MCF 10A (cell line): ENCODE measurements at regions not wholly inside any gene's neighbourhood (a gene's known extent, or its start where the extent isn't known, plus 50 kb on each side); places are given as distances from the start of the nearest gene placed in this dataset.

Experiments
- BruUV-seq: library from RNA; stranded (reverse); fragments of 400-500 nt; replicated peaks from 2 replicates; lab custom pipeline; 2021; lab: Mats Ljungman, UMichigan
- CTCF ChIA-PET: fragments of 300-600 bp; sonication (Branson Sonifier 250); formaldehyde crosslinking; extraction: SDS; loops from one replicate; lab custom pipeline; 2021; ENCODE audit warnings: antibody characterized with exemption, inconsistent platforms; lab: Yijun Ruan, JAX
- POLR2A ChIA-PET: fragments of 300-600, 350-650 bp; sonication (Branson Sonifier 250); formaldehyde crosslinking; extraction: SDS; loops from one replicate; lab custom pipeline; 2020; ENCODE audit warnings: antibody characterized with exemption, inconsistent platforms; lab: Yijun Ruan, JAX
- DNase-seq: peaks from one replicate; pipeline ENCODE4 v3.0.0-alpha.2; 2018; ENCODE audit not compliant: unreplicated experiment
- H3K27ac Mint-ChIP-seq: one replicate; pipeline ENCODE4 v1.8.0; 2022; ENCODE audit warnings: mild to moderate bottlenecking, low read depth, mixed read lengths; ENCODE audit not compliant: unreplicated experiment
- H3K27me3 Mint-ChIP-seq: one replicate; pipeline ENCODE4 v1.8.0; 2022; ENCODE audit warnings: mixed read lengths; ENCODE audit not compliant: insufficient read depth, unreplicated experiment
- H3K36me3 Mint-ChIP-seq: one replicate; pipeline ENCODE4 v1.8.0; 2022; ENCODE audit warnings: mild to moderate bottlenecking, moderate library complexity, mixed read lengths; ENCODE audit not compliant: insufficient read depth, unreplicated experiment
- H3K4me1 Mint-ChIP-seq: one replicate; pipeline ENCODE4 v1.8.0; 2022; ENCODE audit warnings: mixed read lengths; ENCODE audit not compliant: insufficient read depth, unreplicated experiment
- H3K4me3 Mint-ChIP-seq: one replicate; pipeline ENCODE4 v1.8.0; 2022; ENCODE audit warnings: mild to moderate bottlenecking, moderate library complexity, mixed read lengths; ENCODE audit not compliant: unreplicated experiment
- H3K9me3 Mint-ChIP-seq: one replicate; pipeline ENCODE4 v1.8.0; 2022; ENCODE audit warnings: mixed read lengths; ENCODE audit not compliant: unreplicated experiment
- intact Hi-C: fragments of 100-400 bp; cut with micrococcal nuclease; formaldehyde crosslinking; loops from 2 replicates; pipeline ENCODE4 v1.14.1; 2022
- TF ChIP-seq, protein P1 (sequence below): fragments of 200-600 bp; IDR thresholded peaks from one replicate; pipeline ENCODE4 v1.8.0; 2022; ENCODE audit warnings: antibody characterized with exemption, mild to moderate bottlenecking; ENCODE audit not compliant: unreplicated experiment

DNA sequence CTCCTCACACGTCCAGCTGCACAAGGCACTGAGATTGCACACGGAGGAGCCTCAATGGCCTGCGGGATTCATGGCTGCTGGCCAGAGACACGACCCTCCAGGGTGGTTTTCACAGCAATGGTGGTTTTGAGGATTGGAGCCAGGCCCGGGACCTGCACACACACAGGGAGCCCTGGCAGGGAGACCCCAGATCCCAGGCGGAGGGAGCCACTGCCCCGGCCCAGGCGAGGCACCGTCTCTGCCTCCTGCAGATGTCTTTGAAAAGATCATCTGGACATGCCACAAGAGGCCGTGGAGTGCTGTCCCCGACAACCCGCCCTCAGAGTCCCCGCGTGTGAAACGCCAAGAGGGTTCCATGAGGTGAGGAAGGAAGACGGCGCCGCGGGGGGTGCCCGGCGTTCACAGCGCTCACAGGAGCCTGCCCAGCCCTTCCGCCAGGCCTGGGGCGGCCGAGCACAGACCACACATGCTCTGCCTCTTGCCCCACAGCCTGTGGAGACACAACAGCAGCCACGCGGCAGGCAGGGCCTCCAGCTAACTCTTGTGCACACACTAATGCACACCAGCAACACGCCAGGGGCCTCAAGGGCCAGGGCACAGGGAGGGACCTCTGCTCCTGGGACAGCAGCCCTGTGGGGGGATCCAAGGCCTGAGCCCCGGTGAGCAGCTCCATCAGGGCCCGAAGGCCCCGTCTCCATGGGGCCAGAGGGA, 72.8 kb upstream of the CTDP1 start:
- Mint-ChIP-seq H3K36me3 (no peaks in the 10 kb centered on the region), H3K27me3 (no peaks in the 10 kb centered on the region), H3K27ac (no peak overlapping the region), H3K4me1 (no peaks in the 10 kb centered on the region), H3K4me3 (no peak overlapping the region), H3K9me3 (peaks cover 17% of the 10 kb centered on the region)
- intact Hi-C loops: no loop called here
- no TSS peak for BruUV-seq
- CTCF ChIA-PET: no interaction called here
- no peak for DNase-seq
- TF ChIP-seq, protein P1, sequence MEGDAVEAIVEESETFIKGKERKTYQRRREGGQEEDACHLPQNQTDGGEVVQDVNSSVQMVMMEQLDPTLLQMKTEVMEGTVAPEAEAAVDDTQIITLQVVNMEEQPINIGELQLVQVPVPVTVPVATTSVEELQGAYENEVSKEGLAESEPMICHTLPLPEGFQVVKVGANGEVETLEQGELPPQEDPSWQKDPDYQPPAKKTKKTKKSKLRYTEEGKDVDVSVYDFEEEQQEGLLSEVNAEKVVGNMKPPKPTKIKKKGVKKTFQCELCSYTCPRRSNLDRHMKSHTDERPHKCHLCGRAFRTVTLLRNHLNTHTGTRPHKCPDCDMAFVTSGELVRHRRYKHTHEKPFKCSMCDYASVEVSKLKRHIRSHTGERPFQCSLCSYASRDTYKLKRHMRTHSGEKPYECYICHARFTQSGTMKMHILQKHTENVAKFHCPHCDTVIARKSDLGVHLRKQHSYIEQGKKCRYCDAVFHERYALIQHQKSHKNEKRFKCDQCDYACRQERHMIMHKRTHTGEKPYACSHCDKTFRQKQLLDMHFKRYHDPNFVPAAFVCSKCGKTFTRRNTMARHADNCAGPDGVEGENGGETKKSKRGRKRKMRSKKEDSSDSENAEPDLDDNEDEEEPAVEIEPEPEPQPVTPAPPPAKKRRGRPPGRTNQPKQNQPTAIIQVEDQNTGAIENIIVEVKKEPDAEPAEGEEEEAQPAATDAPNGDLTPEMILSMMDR: no peak
- POLR2A ChIA-PET: no interaction called here

DNA sequence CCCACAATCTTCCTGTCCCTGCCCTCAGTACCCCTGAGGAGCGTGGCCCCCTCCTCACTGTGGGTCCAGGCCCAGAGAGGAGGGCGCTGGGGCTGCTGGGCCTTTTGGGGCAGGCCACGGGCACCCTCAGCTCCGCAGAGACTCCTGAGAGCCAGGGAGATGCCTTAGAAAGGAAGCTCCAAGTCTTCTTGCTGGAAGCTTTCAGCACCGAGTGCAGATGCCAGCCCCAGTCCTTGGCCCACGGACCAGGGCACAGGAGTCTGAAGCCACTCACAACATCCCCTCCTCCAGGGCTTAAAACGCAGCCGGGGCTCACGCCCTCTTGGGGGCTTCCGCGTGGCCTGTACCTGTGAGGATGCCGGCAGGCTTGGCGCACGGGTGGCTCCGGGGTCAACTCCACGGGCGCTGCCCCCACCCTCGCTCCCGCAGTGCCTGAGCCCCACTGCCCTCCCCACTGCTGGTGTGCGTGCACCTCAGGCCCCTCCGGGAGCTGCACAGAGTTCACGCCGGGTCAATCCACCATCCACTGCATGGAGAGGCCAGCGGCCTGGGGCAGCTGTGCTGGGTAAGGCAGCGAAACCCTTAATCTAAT, 72.1 kb upstream of the CTDP1 start:
- intact Hi-C loops: no loop called here
- Mint-ChIP-seq H3K36me3 (no peaks in the 10 kb centered on the region), H3K27me3 (no peaks in the 10 kb centered on the region), H3K4me3 (no peak overlapping the region), H3K9me3 (peaks cover 15% of the 10 kb centered on the region), H3K4me1 (no peaks in the 10 kb centered on the region), H3K27ac (no peak overlapping the region)
- TF ChIP-seq, protein P1: no peak
- ChIA-PET POLR2A (no interaction called here), CTCF (no interaction called here)
- no TSS peak for BruUV-seq
- no peak for DNase-seq

DNA sequence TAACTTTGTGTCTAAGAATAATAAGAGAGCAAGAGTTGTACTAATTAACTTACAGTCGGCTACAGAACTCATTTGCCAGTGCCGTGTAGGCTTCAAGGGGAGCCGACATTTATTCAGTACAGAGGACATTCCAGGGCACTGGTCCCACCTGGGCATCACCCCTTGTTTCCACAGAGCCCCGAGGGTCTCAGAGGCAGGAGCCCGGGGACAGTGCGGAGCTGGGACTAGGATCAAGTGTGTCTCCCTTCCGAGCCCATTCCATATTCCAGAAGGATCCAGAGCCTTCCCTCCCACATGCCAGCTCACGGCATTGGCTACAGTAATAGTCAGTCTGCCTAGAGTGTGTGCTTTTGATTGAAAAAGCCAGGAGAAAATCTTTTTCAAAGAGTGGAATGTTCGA, 71.5 kb upstream of the CTDP1 start:
- Mint-ChIP-seq H3K36me3 (no peaks in the 10 kb centered on the region), H3K4me3 (no peak overlapping the region), H3K9me3 (peaks cover 9% of the 10 kb centered on the region), H3K4me1 (no peaks in the 10 kb centered on the region), H3K27ac (no peak overlapping the region), H3K27me3 (no peaks in the 10 kb centered on the region)
- ChIA-PET POLR2A (no interaction called here), CTCF (no interaction called here)
- TF ChIP-seq, protein P1: no peak
- no TSS peak for BruUV-seq
- intact Hi-C loops: no loop called here
- DNase-seq: no peak

DNA sequence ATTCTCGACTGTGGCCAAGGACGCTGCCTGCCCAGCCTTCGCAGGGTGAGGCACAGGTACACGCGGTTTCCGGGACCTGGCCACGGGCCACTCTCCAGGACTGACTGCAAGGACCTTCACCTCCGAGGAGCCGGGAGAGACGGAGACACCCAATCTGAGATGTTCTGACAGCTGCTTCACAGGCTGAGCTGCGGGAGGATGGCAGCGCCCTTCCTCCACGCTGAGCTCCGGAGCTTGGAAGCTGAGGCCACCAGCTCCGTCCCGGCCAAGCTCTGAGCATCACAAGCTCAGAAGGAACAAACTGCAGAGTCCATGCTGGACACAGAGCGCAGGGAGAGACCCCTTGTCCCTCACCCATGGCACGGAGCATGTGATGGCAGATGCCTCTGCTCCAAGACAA, 71.1 kb upstream of the CTDP1 start:
- BruUV-seq: no TSS peak
- Mint-ChIP-seq H3K9me3 (peaks cover 9% of the 10 kb centered on the region), H3K4me3 (no peak overlapping the region)

More for the DNA sequence above, 71.1 kb upstream of the CTDP1 start:
- intact Hi-C loops: no loop called here
- Mint-ChIP-seq H3K27ac (no peak overlapping the region), H3K27me3 (no peaks in the 10 kb centered on the region), H3K4me1 (no peaks in the 10 kb centered on the region), H3K36me3 (no peaks in the 10 kb centered on the region)
- TF ChIP-seq, protein P1: no peak
- ChIA-PET CTCF (interaction anchor here (0.6 kb wide), 1 partner anchor 353 kb away, joined by 3 read pairs; no protein-coding TSS in a partner anchor), POLR2A (no interaction called here)
- no peak for DNase-seq
